ENCODE measurements at regions not wholly inside any gene's neighbourhood (a gene's known extent, or its start where the extent isn't known, plus 50 kb on each side); places are given as distances from the start of the nearest gene placed in this dataset.

- H3K4me3 ChIP-seq (ENCODE audit: low read depth, low read length): no peak overlapping the region
- no peak for TF ChIP-seq CTCF (IDR thresholded peaks at IDR 0.05; ENCODE audit: insufficient read depth, low read depth, low read length)
- no peak for DNase-seq (ENCODE audit: low read depth)
These were observed 213.3 kb downstream of the MYCN start for GRCh38 chr2:16153754-16154035.

GRCh38 chr2:16152928-16153753 is 212.8 kb downstream of the MYCN start:
- no peak overlapping the region for H3K4me3 ChIP-seq (ENCODE audit: low read depth, low read length)
- DNase-seq (ENCODE audit: low read depth): no peak
- no peak for TF ChIP-seq CTCF (IDR thresholded peaks at IDR 0.05; ENCODE audit: insufficient read depth, low read depth, low read length)

- no peak for DNase-seq (ENCODE audit: low read depth)
- H3K4me3 ChIP-seq (ENCODE audit: low read depth, low read length): no peak overlapping the region
- no peak for TF ChIP-seq CTCF (IDR thresholded peaks at IDR 0.05; ENCODE audit: insufficient read depth, low read depth, low read length)
These were observed 211.9 kb downstream of the MYCN start for GRCh38 chr2:16152071-16152927.

GRCh38 chr2:16151651-16152050 is 211.3 kb downstream of the MYCN start:
- TF ChIP-seq CTCF (IDR thresholded peaks at IDR 0.05; ENCODE audit: insufficient read depth, low read depth, low read length): no peak
- H3K4me3 ChIP-seq (ENCODE audit: low read depth, low read length): no peak overlapping the region
- no peak for DNase-seq (ENCODE audit: low read depth)

- DNase-seq (ENCODE audit: low read depth): no peak
- TF ChIP-seq CTCF (IDR thresholded peaks at IDR 0.05; ENCODE audit: insufficient read depth, low read depth, low read length): no peak
- H3K4me3 ChIP-seq (ENCODE audit: low read depth, low read length): no peak overlapping the region
These were observed 210.9 kb downstream of the MYCN start for GRCh38 chr2:16151281-16151570.

- no peak for DNase-seq (ENCODE audit: low read depth)
- no peak for TF ChIP-seq CTCF (IDR thresholded peaks at IDR 0.05; ENCODE audit: insufficient read depth, low read depth, low read length)
- no peak overlapping the region for H3K4me3 ChIP-seq (ENCODE audit: low read depth, low read length)
These were observed 210.3 kb downstream of the MYCN start for GRCh38 chr2:16150456-16151280.
